ENCODE measurements at regions not wholly inside any gene's neighbourhood (a gene's known extent, or its start where the extent isn't known, plus 50 kb on each side); places are given as distances from the start of the nearest gene placed in this dataset.

DNA sequence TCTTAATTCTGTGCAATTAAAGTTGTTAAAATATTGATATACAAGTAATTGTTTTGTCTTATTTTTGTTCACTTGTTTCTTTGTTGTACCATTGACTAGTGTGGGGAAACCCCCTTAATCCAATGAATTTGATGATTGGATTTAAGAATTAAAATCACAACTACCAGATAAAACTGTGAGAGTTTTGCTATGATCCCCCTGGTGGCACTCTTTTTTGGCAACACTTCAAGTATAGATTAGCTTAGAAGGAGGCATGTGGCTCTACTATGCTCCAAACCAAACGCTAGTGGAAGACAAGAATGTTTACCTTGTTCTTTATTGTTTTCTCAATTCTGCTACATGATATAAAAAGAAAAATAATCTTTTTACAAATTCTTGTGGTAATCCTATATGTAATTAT is 477.8 kb upstream of the ETAA1 start:
- H2AK5ac ChIP-seq (ENCODE audit: insufficient read length, low read length) = no peak overlapping the region
- H4K91ac ChIP-seq (ENCODE audit: insufficient read length, low read depth, low read length) = no peak overlapping the region
- H3K9me3 ChIP-seq (ENCODE audit: control insufficient read depth, low read depth, low read length) = no peaks in the 10 kb centered on the region
- no peak overlapping the region for H2AFZ ChIP-seq (ENCODE audit: low read length)
- WGBS (ENCODE audit: extremely low coverage, insufficient read length, low lambda C conversion rate) = no CpG with 5 or more reads among the region's 1 CpG
- H4K5ac ChIP-seq (ENCODE audit: insufficient read length, low read depth, low read length) = no peak overlapping the region
- H3K4ac ChIP-seq (ENCODE audit: low read depth, low read length) = no peak overlapping the region
- no peak overlapping the region for H3K14ac ChIP-seq (ENCODE audit: insufficient read depth, low read length)
- H3K27me3 Mint-ChIP-seq (ENCODE audit: low read depth) = no peaks in the 10 kb centered on the region
- no peak for DNase-seq
- H3K9ac ChIP-seq (ENCODE audit: extremely low read depth, insufficient read length, low read length) = no peak overlapping the region
- no peak overlapping the region for H2BK120ac ChIP-seq (ENCODE audit: low read depth, low read length, poor library complexity, severe bottlenecking)
- no peak overlapping the region for H3K4me3 Mint-ChIP-seq
- H3K9me3 Mint-ChIP-seq = no peaks in the 10 kb centered on the region
- no peak overlapping the region for H3K18ac ChIP-seq (ENCODE audit: insufficient read length, low read depth, low read length)
- H3K4me2 ChIP-seq (ENCODE audit: insufficient read depth, insufficient read length, low read length) = no peak overlapping the region
- no peak overlapping the region for H3K27ac Mint-ChIP-seq
- no peaks in the 10 kb centered on the region for H3K79me2 ChIP-seq (ENCODE audit: insufficient read depth, low read length)
- H2BK5ac ChIP-seq (ENCODE audit: insufficient read length, low read length) = no peak overlapping the region
- H3T11ph ChIP-seq (ENCODE audit: low read length) = no peak overlapping the region
- H2BK20ac ChIP-seq (ENCODE audit: low read depth, low read length, poor library complexity, severe bottlenecking) = no peak overlapping the region
- H2BK15ac ChIP-seq (ENCODE audit: low read depth, low read length) = no peak overlapping the region
- no peak overlapping the region for H4K8ac ChIP-seq (replicated peaks; ENCODE audit: insufficient read length, low read depth, low read length)
- no peak overlapping the region for H3K56ac ChIP-seq (ENCODE audit: insufficient read length, low read depth, low read length)
- no peak overlapping the region for H3K23ac ChIP-seq (ENCODE audit: insufficient read length, low read depth, low read length)
- TF ChIP-seq, protein P1, sequence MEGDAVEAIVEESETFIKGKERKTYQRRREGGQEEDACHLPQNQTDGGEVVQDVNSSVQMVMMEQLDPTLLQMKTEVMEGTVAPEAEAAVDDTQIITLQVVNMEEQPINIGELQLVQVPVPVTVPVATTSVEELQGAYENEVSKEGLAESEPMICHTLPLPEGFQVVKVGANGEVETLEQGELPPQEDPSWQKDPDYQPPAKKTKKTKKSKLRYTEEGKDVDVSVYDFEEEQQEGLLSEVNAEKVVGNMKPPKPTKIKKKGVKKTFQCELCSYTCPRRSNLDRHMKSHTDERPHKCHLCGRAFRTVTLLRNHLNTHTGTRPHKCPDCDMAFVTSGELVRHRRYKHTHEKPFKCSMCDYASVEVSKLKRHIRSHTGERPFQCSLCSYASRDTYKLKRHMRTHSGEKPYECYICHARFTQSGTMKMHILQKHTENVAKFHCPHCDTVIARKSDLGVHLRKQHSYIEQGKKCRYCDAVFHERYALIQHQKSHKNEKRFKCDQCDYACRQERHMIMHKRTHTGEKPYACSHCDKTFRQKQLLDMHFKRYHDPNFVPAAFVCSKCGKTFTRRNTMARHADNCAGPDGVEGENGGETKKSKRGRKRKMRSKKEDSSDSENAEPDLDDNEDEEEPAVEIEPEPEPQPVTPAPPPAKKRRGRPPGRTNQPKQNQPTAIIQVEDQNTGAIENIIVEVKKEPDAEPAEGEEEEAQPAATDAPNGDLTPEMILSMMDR (conservative IDR thresholded peaks at IDR 0.05) = peak; percentile 40; the same call in 2 of the 3 replicates
- no peaks in the 10 kb centered on the region for H4K20me1 ChIP-seq (ENCODE audit: control insufficient read depth, insufficient read depth, insufficient read length)
- no peaks in the 10 kb centered on the region for H3K4me1 ChIP-seq (ENCODE audit: insufficient read depth, low read length)
- H3K4me1 Mint-ChIP-seq = no peaks in the 10 kb centered on the region
- no peak overlapping the region for H3K27ac ChIP-seq (ENCODE audit: insufficient read length, low read depth, low read length)
- H3K36me3 Mint-ChIP-seq (ENCODE audit: insufficient read depth in 1 of 3, low read depth in 3 of 3) = no peaks in the 10 kb centered on the region
- H3K27me3 ChIP-seq (ENCODE audit: insufficient read depth, low read length) = no peaks in the 10 kb centered on the region
- no peak overlapping the region for H2BK12ac ChIP-seq (ENCODE audit: insufficient read length, low read depth, low read length)
- H3K23me2 ChIP-seq (ENCODE audit: insufficient read length, low read depth, low read length, poor library complexity, severe bottlenecking) = no peaks in the 10 kb centered on the region
- H3K79me1 ChIP-seq (ENCODE audit: insufficient read depth, low read depth, low read length, poor library complexity, severe bottlenecking) = no peaks in the 10 kb centered on the region

Measured in H9 (cell line).